ENCODE measurements at regions not wholly inside any gene's neighbourhood (a gene's known extent, or its start where the extent isn't known, plus 50 kb on each side); places are given as distances from the start of the nearest gene placed in this dataset.

- no peak for DNase-seq (ENCODE audit: low spot score)
Measured at GRCh38 chr5:138665261-138665660, 88.0 kb upstream of the CTNNA1 start.

GRCh38 chr5:138664276-138664943 lies 88.8 kb upstream of the CTNNA1 start:
- peak; percentile 73 for DNase-seq (ENCODE audit: low spot score)

- no peak for DNase-seq (ENCODE audit: low spot score)
Measured at GRCh38 chr5:138663561-138663960, 88.4 kb upstream of the HSPA9 start.

DNA sequence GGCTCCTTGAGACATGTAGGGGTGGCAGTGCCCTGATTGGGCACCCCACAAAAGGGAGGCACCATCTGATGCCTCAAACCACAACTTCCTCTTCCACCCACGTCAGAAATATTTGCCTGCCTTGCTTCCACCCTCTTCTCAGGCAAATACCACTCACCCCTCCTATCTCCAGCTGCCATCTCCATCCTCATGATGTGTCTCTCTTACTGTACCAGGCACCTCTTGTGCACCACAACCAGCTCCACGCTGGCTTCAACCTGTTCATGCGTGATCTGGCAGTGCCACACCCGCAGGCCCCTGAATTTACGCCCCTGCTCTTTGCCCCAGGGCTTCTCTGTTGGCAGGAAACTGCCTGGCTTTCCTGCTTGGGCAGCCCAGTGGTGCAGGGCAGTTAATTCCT lies 87.8 kb upstream of the HSPA9 start:
- DNase-seq (ENCODE audit: low spot score): no peak

DNA sequence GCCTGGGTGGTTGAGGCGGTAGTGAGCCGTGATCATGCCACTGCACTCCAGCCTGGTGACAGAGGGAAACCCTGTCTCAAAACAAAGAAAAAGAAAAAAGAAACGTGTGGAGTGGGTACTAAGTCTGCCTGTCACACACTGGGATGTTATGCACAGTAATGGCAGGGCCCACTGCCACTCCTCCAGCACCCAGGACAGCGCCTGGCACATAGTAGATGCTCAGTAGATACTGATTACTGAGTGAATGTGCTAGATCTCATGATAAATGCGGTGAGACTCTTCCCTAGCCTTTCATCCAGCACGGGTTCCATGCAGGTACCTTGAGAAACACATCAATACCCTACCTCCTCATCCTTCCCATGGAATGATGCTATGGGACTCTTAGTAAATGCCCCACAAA lies 87.4 kb upstream of the HSPA9 start:
- no peak for DNase-seq (ENCODE audit: low spot score)

GRCh38 chr5:138661991-138662434 lies 86.8 kb upstream of the HSPA9 start:
- no peak for DNase-seq (ENCODE audit: low spot score)

- DNase-seq (ENCODE audit: low spot score): no peak
Measured at GRCh38 chr5:138661291-138661960, 86.2 kb upstream of the HSPA9 start.

GRCh38 chr5:138660051-138660572 lies 84.9 kb upstream of the HSPA9 start:
- DNase-seq (ENCODE audit: low spot score): no peak

DNA sequence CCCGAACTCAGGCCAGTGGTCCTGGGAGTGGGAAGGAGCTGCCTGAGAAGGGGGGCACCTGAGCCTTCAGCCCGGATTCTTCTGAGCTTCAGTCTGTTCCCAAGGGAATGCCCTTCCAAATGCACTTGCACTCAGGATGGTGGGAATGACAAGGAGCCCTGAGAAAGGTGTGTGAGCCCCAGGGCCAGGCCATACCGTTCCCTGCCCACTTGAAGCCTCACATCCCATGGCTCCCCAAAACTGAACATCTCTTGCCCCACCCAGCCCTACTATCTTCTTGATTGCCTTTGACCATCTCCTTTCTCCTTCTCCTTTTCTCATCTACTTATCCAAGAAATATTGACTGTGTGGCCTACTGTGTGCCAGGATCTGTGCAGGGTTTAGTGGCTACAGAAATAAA lies 84.4 kb upstream of the HSPA9 start:
- DNase-seq (ENCODE audit: low spot score): no peak

DNA sequence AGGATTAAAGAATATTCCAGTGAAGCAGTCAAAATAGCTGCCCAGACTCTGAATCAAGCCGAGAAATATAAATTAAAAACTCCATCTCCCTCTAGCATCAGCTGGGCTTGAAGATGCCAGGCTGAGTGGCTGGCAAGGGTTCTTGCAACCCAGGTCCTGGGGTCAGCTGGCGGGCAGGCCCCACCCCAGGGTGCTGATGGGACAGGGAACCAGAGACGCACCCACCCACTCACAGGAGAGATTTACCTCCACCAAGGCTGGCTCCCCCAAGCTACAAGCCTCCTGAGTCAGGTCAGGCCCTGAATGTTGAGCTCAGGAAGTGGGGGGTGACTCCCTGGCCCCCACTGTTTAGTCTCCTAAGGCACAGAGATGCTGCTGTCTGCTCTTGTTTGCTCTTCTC lies 83.9 kb upstream of the HSPA9 start:
- DNase-seq (ENCODE audit: low spot score): no peak

- no peak for DNase-seq (ENCODE audit: low spot score)
Measured at GRCh38 chr5:138658676-138659075, 83.5 kb upstream of the HSPA9 start.

GRCh38 chr5:138657360-138657759 lies 82.2 kb upstream of the HSPA9 start:
- no peak for DNase-seq (ENCODE audit: low spot score)

DNA sequence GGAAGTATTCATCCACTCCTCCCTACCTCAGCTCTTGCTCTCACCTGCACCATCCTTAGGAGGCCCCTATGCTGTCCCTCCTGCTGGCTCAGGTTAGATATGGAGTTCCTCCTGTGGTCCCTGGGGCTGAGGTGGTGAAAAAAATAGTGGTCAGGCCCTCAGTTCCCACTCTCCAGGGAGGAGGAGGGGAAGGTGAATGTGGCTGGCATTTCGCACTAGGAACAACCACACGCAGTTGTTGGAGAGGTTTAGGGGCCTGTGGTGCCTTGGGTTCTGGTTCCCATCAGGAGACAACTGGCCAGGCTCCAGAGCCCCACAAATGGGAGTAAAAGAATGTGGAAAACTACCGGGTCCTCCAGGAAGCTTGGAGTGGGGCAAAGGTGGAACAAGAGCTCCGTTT lies 81.7 kb upstream of the HSPA9 start:
- no peak for DNase-seq (ENCODE audit: low spot score)

DNA sequence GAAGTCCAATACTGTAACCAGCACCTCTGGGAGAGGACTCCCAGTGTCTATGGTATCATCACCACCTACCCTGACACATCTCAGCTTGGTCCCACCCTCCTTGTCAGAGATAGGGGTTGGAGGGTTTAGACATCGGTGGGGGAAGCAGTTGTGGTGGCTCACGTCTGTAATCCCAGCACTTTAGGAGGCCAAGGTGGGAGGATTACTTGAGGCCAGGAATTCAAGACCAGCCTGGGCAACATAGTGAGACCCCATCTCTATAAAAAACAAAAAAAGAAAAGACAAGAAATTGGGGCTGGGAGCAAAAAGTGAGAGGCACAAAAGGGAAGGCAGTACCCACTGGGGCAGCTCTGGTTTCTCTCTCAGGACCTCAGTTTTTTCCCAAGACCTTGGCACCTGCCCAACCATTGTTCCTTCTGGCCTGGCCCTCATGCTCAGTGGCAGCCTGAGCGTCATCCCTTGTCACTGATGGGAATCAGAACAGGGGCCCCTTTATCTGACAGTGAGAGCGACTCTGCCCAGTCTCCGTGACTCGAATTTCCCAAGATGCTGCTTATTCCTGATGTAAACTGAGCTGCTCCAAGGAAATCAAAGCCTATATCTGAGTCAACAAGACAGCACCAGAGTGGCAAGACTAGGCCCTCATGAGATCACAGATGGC lies 80.5 kb upstream of the HSPA9 start:
- no peak for DNase-seq (ENCODE audit: low spot score)

DNA sequence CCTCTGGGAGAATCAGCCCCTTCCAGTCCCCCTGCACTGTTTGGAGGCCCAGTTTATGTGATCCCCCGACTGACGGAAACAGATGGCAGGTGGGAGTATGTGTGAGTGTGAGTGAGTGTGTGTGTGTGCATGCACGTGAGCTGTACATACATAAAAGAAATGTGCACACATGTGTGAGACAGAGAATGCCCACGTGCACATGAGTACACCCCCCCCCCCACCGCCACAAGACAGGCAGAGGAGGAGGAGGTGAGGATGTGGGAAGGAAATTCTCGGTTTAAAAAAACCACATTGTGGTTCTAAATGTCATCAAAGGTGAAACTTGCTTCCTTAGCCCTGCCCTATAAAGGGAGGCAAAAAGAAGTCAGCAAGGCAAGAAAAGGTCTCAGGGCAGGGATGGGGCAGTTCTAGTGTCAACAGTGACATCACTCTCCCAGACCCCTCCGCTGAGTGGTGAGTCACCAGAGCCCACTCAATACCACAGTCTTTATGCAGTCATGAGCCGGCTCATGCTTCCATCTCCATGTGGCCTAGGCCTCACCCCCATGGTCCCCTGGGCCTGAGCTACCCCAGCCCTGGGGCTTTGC lies 79.2 kb upstream of the HSPA9 start:
- no peak for DNase-seq (ENCODE audit: low spot score)

- no peak for DNase-seq (ENCODE audit: low spot score)
Measured at GRCh38 chr5:138653502-138653901, 78.3 kb upstream of the HSPA9 start.

GRCh38 chr5:138651767-138652117 lies 76.5 kb upstream of the HSPA9 start:
- DNase-seq (ENCODE audit: low spot score): no peak

DNA sequence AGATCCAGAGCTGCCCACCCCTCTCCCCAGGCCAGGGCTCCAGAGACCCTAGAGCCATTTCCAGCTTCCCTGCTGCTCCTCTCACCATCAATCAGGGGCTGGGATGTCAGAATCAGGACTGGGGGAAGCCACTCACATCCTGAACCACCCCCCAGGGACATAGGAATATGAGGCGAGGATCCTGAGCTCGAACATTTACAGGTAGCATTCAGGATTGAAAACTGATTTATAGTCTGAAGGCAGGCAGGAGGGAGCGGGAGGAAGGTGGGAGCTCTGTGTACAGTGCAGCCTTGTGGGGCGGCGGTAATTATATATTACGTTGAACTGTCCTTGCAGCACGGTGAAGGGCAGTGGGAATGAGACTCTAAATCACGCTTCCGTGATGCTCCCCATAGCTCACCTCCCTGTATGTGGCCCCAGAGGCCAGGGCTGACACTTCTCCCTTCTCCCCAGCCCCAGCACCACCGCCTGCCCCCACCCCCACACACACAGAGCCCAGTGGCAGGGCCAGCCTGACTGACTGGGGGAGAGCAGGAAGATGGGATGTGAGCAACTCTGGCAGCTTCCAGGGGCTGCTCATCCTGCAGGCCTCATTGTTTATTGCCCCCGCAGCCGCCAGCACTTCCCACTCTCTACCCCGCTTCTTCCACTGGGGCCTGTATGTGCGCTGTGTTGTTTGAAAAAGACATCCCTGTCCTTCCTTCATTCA lies 76.0 kb upstream of the HSPA9 start:
- DNase-seq (ENCODE audit: low spot score): no peak

GRCh38 chr5:138650196-138650595 lies 75.0 kb upstream of the HSPA9 start:
- DNase-seq (ENCODE audit: low spot score): no peak

- no peak for DNase-seq (ENCODE audit: low spot score)
Measured at GRCh38 chr5:138649775-138650174, 74.6 kb upstream of the HSPA9 start.

DNA sequence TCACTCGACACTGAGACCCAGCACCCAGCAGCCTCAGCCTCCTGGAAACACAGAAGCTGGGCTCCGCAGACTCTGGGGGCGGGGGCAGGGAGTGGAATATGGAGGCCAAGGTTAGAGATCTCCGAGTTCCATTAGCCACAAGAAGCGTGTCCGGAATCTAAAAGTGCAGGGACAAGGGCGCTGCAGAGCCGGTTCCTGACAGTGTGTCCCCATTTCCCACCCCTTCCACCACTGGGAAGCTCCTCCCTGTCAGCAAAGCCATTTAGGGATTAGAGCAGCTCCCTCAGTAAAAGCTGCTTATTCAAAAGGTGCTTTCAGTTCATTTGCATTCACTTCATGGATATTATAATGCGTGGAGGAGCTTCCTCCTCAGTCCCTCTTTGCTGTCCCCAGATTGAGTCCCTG lies 74.1 kb upstream of the HSPA9 start:
- no peak for DNase-seq (ENCODE audit: low spot score)

DNA sequence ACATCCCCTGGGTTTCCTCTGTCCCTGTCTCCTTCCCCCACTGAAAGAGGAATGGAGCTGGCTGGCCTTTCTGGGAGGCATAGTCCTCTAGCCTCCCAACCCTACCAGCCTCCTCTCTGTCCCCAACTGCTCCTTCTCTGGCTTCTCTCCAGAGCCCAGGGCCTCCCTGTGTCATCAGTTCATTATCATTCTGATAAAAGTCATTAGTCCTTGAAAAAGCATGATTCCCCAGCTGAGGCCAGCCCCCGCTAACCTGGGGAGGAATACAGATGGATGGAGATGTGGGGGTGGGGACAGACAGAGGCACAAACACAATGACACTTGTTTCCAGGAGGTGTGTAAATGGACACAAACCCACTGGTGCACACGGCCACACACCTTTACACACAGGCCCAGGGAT lies 73.6 kb upstream of the HSPA9 start:
- no peak for DNase-seq (ENCODE audit: low spot score)
